Esophagus muscularis mucosa (tissue), 4 donors: ENCODE measurements at regions not wholly inside any gene's neighbourhood (a gene's known extent, or its start where the extent isn't known, plus 50 kb on each side); places are given as distances from the start of the nearest gene placed in this dataset.

Source experiments
- CTCF ChIP-seq, 3 experiments: fragments of 200-600 bp in 2 of 3; fragments of 450-650 bp in 1 of 3; sonication (generic) in 2 of 3; IDR thresholded peaks; one replicate each; pipeline ENCODE4 v1.5.1; 2017 to 2019; ENCODE audit warnings: antibody characterized with exemption in 3 of 3, mild to moderate bottlenecking in 2 of 3, moderate library complexity in 1 of 3
- EP300 ChIP-seq: sonication (generic); formaldehyde crosslinking; IDR thresholded peaks from one replicate; pipeline ENCODE4 v1.6.1; 2017; ENCODE audit warnings: antibody characterized with exemption
- POLR2A ChIP-seq: fragments of 450-650 bp; IDR thresholded peaks from one replicate; pipeline ENCODE4 v1.6.1; 2017; ENCODE audit warnings: antibody characterized with exemption, moderate library complexity, mild to moderate bottlenecking, low read depth

GRCh38 chr19:29399804-29400203 is 126.0 kb upstream of the VSTM2B start:
- TF ChIP-seq CTCF (IDR thresholded peaks at IDR 0.05): no peak
- TF ChIP-seq EP300: no peak
- no peak for TF ChIP-seq POLR2A
